Activated CD8-positive, alpha-beta memory T cell treated with anti-CD3 and anti-CD28 coated beads for 36 hours (primary cell): ENCODE measurements at regions not wholly inside any gene's neighbourhood (a gene's known extent, or its start where the extent isn't known, plus 50 kb on each side); places are given as distances from the start of the nearest gene placed in this dataset.
"Not testable (repeated sequence)": the region's sequence is repeated elsewhere in the genome, so short reads cannot be mapped to it uniquely, and the experiment has no call there.

ENCODE experiments used
- CTCF ChIA-PET: fragments of 350-600 bp; sonication (Branson Sonifier 250); formaldehyde crosslinking; loops from one replicate; lab custom pipeline; 2021; ENCODE audit warnings: antibody characterized with exemption; lab: Charles Lee
- POLR2A ChIA-PET: fragments of 350-600 bp; sonication (Branson Sonifier 250); formaldehyde crosslinking; loops from one replicate; lab custom pipeline; 2021; ENCODE audit warnings: antibody characterized with exemption; lab: Charles Lee

DNA sequence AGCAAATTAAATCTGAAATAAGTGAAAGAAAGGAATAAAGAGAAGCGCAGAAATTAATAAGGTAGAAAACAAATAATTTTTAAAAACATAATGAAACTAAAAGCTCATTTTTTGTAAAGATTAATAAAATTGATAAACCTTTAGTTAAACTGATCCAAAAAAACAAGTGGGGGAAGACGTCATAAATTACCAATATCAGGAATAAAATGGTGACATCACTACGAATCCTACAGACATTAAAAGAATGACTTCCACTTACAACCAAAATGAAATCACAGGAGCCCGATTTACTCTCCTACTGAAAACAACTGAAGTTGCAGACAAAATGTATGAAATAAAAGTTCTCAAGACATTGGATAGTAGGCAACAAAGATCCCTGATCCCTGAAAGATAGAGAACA, 68.1 kb upstream of the IFFO2 start:
- ChIA-PET CTCF (no interaction called here), POLR2A (interaction anchor here (0.6 kb wide), 1 partner anchor 24 kb away, joined by 3 read pairs; no protein-coding TSS in a partner anchor)

DNA sequence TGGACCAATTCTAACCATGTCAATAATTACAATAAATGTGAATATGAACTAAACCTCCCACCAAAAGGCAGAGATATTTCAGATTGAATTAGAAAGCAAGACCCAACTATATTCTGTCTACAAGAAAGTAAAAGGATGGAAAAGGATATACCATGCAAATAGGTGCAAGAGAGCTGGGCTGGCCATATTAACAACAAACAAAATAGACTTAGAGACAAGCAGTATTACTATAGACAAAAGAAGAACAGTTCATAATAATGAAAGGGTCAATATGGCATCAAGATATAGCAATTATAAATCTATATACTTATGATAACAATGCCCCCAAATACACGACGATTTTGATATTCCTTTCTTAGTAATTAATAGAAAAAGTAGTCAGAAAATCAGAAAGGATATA, 67.3 kb upstream of the IFFO2 start:
- POLR2A ChIA-PET: interaction anchor here (0.6 kb wide), 1 partner anchor 23 kb away, joined by 3 read pairs; no protein-coding TSS in a partner anchor
- CTCF ChIA-PET: interaction anchor here (0.9 kb wide), 1 partner anchor 111 kb away, joined by 3 read pairs; no protein-coding TSS in a partner anchor

DNA sequence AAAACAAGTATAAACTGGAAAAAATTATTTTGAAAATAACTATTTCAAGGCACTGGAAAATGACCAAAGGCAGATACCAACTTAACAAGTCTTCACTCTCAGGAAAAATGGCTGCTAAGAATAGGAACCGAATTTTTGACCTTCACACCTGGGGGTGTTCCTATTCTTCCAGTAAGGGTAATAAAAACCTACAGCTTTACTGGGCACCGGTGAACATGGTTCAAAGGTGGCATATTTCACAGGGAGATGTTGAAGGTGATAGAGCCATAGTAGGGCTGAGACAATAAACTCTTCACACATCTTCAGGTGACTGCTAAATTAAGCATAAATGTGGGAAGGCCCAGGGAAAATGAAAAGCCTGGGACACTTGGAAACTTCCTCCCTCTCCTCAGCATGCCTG, 65.4 kb upstream of the IFFO2 start:
- POLR2A ChIA-PET: no interaction called here

DNA sequence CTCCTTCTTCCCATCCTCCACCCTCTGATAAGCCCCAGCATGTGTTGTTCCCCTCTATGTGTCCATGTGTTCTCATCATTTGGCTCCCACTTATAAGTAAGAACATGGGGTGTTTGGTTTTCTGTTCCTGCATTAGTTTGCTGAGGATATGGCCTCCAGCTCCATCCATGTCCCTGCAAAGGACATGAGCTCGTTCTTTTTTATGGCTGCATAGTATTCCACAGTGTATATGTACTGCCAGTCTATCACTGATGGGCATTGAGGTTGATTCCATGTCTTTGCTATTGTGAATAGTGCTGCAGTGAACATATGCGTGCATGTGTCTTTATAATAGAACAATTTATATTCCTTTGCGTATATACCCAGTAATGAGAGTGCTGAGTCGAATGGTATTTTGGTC, 62.8 kb upstream of the IFFO2 start:
- POLR2A ChIA-PET: not testable (repeated sequence)
- CTCF ChIA-PET: interaction anchor here (0.7 kb wide), 1 partner anchor 53 kb away, joined by 3 read pairs; no protein-coding TSS in a partner anchor

More for the DNA sequence above, 65.4 kb upstream of the IFFO2 start:
- CTCF ChIA-PET: interaction anchor here (0.9 kb wide), 1 partner anchor 109 kb away, joined by 3 read pairs; no protein-coding TSS in a partner anchor

GRCh38 chr1:19015476-19015875, 59.0 kb upstream of the IFFO2 start:
- ChIA-PET POLR2A (no interaction called here), CTCF (interaction anchor here (1.0 kb wide), 1 partner anchor 108 kb away, joined by 3 read pairs; no protein-coding TSS in a partner anchor)

GRCh38 chr1:19014765-19015164, 58.3 kb upstream of the IFFO2 start:
- CTCF ChIA-PET: no interaction called here

GRCh38 chr1:19013826-19014548, 57.5 kb upstream of the IFFO2 start:
- ChIA-PET CTCF (interaction anchor here (0.6 kb wide), 1 partner anchor 46 kb away, joined by 3 read pairs; no protein-coding TSS in a partner anchor), POLR2A (no interaction called here)

More at GRCh38 chr1:19014765-19015164, 58.3 kb upstream of the IFFO2 start:
- POLR2A ChIA-PET: no interaction called here

GRCh38 chr1:19011845-19012231, 55.4 kb upstream of the IFFO2 start:
- POLR2A ChIA-PET: no interaction called here
- CTCF ChIA-PET: interaction anchor here (1.4 kb wide), 1 partner anchor 119 kb away, joined by 3 read pairs; no protein-coding TSS in a partner anchor

DNA sequence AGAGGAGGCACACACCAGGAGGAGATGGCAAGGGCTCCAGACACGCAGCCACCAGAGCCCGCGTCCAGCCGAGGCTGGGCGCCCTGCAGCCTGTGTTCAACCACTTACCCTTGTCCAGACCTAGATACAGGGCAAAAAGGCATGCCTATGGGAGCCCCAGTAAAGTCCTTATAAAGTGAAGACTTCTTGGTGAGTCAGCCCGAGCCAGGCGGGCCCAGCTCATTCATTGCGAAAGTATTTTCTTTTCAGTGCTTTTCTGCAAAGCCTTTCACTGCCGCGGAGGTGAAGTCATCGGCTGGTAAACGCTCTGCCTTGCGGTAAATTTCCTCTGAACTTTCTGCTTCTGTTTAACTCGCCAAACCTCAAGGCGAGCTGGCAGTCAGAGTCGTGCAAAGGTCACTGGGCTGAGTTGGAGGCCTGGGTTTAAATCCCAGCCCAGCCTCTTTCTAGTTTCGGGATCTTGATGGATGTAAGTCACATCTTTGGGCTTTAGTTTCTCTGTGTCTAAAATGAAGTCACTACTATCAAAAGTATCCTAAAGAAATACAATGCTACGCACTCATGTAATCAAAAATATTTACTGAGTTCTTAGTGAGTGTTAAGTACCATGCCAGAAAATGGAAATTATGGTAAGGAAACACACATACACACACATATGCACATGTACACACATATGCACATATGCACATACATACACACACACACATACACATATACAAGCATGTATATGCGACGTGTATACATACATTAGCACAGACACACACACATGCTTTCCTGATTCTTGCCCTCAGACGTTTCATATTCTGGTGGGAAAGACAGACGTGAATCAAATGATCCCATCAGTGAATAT, 54.7 kb upstream of the IFFO2 start:
- ChIA-PET CTCF (interaction anchor here (0.7 to 1.4 kb wide), 2 partner anchors 98 to 119 kb away, joined by 3 read pairs; no protein-coding TSS in a partner anchor), POLR2A (interaction anchor here (1.0 kb wide), 1 partner anchor 59 kb away, joined by 4 read pairs; no protein-coding TSS in a partner anchor)

DNA sequence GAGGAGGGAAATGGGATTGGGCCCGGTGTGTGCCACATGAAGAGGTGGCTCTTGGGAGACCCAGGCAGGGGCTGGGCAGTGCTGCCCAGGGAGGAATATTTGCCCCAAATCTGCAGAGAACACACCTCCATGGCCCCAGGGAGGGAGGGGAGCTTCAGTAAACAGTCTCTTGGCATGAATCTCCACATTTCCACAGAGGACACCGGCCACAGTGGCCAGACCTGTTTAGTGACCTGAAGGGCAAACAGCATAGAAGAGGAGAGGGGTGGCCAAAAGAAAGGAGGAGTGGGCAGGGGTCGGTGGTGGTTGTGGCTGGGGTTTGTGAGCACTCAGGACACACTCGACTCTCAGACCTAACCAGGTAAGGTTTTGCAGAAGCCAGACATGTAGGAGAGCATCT, 54.0 kb upstream of the IFFO2 start:
- CTCF ChIA-PET: interaction anchor here (0.7 kb wide), 2 partner anchors 54 to 97 kb away, joined by 3 read pairs; no protein-coding TSS in a partner anchor
- POLR2A ChIA-PET: interaction anchor here (0.5 to 1.0 kb wide), 2 partner anchors 58 to 84 kb away, joined by 3 to 4 read pairs; no protein-coding TSS in a partner anchor

DNA sequence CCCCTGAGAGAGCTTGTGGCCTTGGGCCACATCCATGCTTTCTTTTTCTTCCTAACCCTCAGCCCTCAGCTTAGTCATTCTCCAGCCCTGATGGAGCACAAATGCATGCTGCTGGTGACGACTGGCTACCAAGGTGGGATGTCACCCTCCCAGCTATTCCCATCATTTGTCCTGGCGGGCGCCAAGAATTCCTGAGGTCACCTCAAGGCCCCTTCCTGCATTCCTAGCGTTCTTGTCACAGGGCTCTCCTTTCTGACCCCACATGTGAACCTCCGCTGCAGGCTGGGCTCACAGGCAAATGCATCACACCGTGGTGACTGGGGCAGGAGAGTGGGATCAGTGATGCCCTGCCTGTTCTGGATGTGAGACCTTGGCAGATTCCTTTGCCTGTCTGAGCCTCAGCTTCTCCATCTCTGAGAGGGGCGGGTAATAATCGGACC, 53.4 kb upstream of the IFFO2 start:
- ChIA-PET CTCF (interaction anchor here (0.7 to 1.0 kb wide), 2 partner anchors 54 to 103 kb away, joined by 3 to 4 read pairs; no protein-coding TSS in a partner anchor), POLR2A (interaction anchor here (0.5 kb wide), 1 partner anchor 83 kb away, joined by 3 read pairs; no protein-coding TSS in a partner anchor)

- ChIA-PET POLR2A (no interaction called here), CTCF (interaction anchor here (0.8 to 1.0 kb wide), 2 partner anchors 54 to 103 kb away, joined by 3 to 4 read pairs; no protein-coding TSS in a partner anchor)
Observed at GRCh38 chr1:19009126-19009881, 52.8 kb upstream of the IFFO2 start.

- ChIA-PET POLR2A (interaction anchor here (0.5 kb wide), 1 partner anchor 81 kb away, joined by 9 read pairs; no protein-coding TSS in a partner anchor), CTCF (interaction anchor here (0.8 kb wide), 1 partner anchor 55 kb away, joined by 3 read pairs; no protein-coding TSS in a partner anchor)
Observed at GRCh38 chr1:19007491-19008441, 51.3 kb upstream of the IFFO2 start.

GRCh38 chr1:19006837-19007271, 50.4 kb upstream of the IFFO2 start:
- ChIA-PET POLR2A (interaction anchor here (0.5 kb wide), 1 partner anchor 80 kb away, joined by 9 read pairs; no protein-coding TSS in a partner anchor), CTCF (no interaction called here)
